ENCODE measurements at regions not wholly inside any gene's neighbourhood (a gene's known extent, or its start where the extent isn't known, plus 50 kb on each side); places are given as distances from the start of the nearest gene placed in this dataset.

GRCh38 chr6:25027221-25027916, 91.6 kb upstream of the RIPOR2 start:
- TF ChIP-seq FOXM1 (IDR thresholded peaks at IDR 0.05; ENCODE audit: borderline replicate concordance) (no peak), PKNOX1 (IDR thresholded peaks at IDR 0.05) (no peak), ARNT (IDR thresholded peaks at IDR 0.05) (no peak), SP1 (IDR thresholded peaks at IDR 0.05) (no peak), LEF1 (IDR thresholded peaks at IDR 0.05; ENCODE audit: borderline replicate concordance) (no peak), SUZ12 (IDR thresholded peaks at IDR 0.05) (no peak), L3MBTL2 (conservative IDR thresholded peaks at IDR 0.05) (no peak), FOXK2 (IDR thresholded peaks at IDR 0.05) (no peak), BHLHE40 (IDR thresholded peaks at IDR 0.05; ENCODE audit: borderline replicate concordance) (no peak)
